Brain microvascular endothelial cell (primary cell): ENCODE measurements at regions not wholly inside any gene's neighbourhood (a gene's known extent, or its start where the extent isn't known, plus 50 kb on each side); places are given as distances from the start of the nearest gene placed in this dataset.

Experiments used
- DNase-seq: peaks from one replicate; pipeline ENCODE4 v3.0.0-alpha.2; 2020
- H3K27ac ChIP-seq: fragments of 250-450 bp; sonication (Bioruptor Pico); 2 replicates; pipeline ENCODE4 v1.5.1; 2020; ENCODE audit warnings: mild to moderate bottlenecking, moderate library complexity
- H3K27me3 ChIP-seq: fragments of 250-450 bp; sonication (Bioruptor Pico); replicated peaks from 2 replicates; pipeline ENCODE4 v1.5.1; 2020; ENCODE audit warnings: mild to moderate bottlenecking
- H3K36me3 ChIP-seq: fragments of 250-450 bp; sonication (Bioruptor Pico); replicated peaks from 2 replicates; pipeline ENCODE4 v1.5.1; 2020; ENCODE audit warnings: mild to moderate bottlenecking
- H3K4me3 ChIP-seq: 2 replicates; pipeline ENCODE4 v1.5.1; 2011; ENCODE audit warnings: low read depth, mild to moderate bottlenecking, control low read depth, low read length, moderate library complexity
- CTCF ChIP-seq: IDR thresholded peaks from 2 replicates; pipeline ENCODE4 v1.5.1; 2011; ENCODE audit warnings: low read depth, mild to moderate bottlenecking, moderate library complexity, low read length, control low read depth, inconsistent platforms; ENCODE audit errors: missing control alignments
- in situ Hi-C: cut with HindIII; loops from 2 replicates; pipeline ENCODE4 v1.10.0; 2017; ENCODE audit warnings: low sequenced_read_pairs, low pct_ligation_motif_present

- Histone ChIP-seq H3K27me3 (no peaks in the 10 kb centered on the region), H3K4me3 (no peak overlapping the region), H3K27ac (no peak overlapping the region), H3K36me3 (no peaks in the 10 kb centered on the region)
- no peak for TF ChIP-seq CTCF
- in situ Hi-C loops, result no loop called here
- no peak for DNase-seq
These were observed 108.2 kb downstream of the SKIDA1 start for GRCh38 chr10:21417172-21417712.

- H3K27me3 ChIP-seq, result no peaks in the 10 kb centered on the region
- in situ Hi-C loops, result no loop called here
- no peak for DNase-seq
- H3K36me3 ChIP-seq, result no peaks in the 10 kb centered on the region
- H3K4me3 ChIP-seq, result no peak overlapping the region
- no peak overlapping the region for H3K27ac ChIP-seq
- no peak for TF ChIP-seq CTCF
These were observed 111.8 kb downstream of the SKIDA1 start for GRCh38 chr10:21413680-21414079.

GRCh38 chr10:21413268-21413667 is 112.2 kb downstream of the SKIDA1 start:
- in situ Hi-C loops, result no loop called here
- TF ChIP-seq CTCF, result no peak
- Histone ChIP-seq H3K27ac (no peak overlapping the region), H3K4me3 (no peak overlapping the region), H3K27me3 (no peaks in the 10 kb centered on the region), H3K36me3 (no peaks in the 10 kb centered on the region)
- DNase-seq, result no peak

GRCh38 chr10:21406595-21407193 is 118.8 kb downstream of the SKIDA1 start:
- Histone ChIP-seq H3K4me3 (no peak overlapping the region), H3K27me3 (no peaks in the 10 kb centered on the region), H3K27ac (peak overlapping the region; percentile 55), H3K36me3 (no peaks in the 10 kb centered on the region)
- TF ChIP-seq CTCF, result no peak
- peak; percentile 70 for DNase-seq
- in situ Hi-C loops, result no loop called here

GRCh38 chr10:21405981-21406380 is 119.5 kb downstream of the SKIDA1 start:
- no peak overlapping the region for H3K4me3 ChIP-seq
- no peaks in the 10 kb centered on the region for H3K27me3 ChIP-seq
- no peak for TF ChIP-seq CTCF
- DNase-seq, result no peak
- in situ Hi-C loops, result no loop called here
- H3K36me3 ChIP-seq, result no peaks in the 10 kb centered on the region
- no peak overlapping the region for H3K27ac ChIP-seq
